ENCODE measurements at regions not wholly inside any gene's neighbourhood (a gene's known extent, or its start where the extent isn't known, plus 50 kb on each side); places are given as distances from the start of the nearest gene placed in this dataset.

- no peak for TF ChIP-seq CTCF (IDR thresholded peaks at IDR 0.05; ENCODE audit: low read depth, low read length)
- H3K4me3 ChIP-seq (ENCODE audit: low read depth, low read length), result no peak overlapping the region
Observed at GRCh38 chr3:87361271-87361670, 84.9 kb upstream of the POU1F1 start.

GRCh38 chr3:87359826-87360225, 83.4 kb upstream of the POU1F1 start:
- no peak for TF ChIP-seq CTCF (IDR thresholded peaks at IDR 0.05; ENCODE audit: low read depth, low read length)
- H3K4me3 ChIP-seq (ENCODE audit: low read depth, low read length), result no peak overlapping the region

- H3K4me3 ChIP-seq (ENCODE audit: low read depth, low read length), result no peak overlapping the region
- TF ChIP-seq CTCF (IDR thresholded peaks at IDR 0.05; ENCODE audit: low read depth, low read length), result no peak
Observed at GRCh38 chr3:87359025-87359424, 82.6 kb upstream of the POU1F1 start.

GRCh38 chr3:87358066-87358465, 81.7 kb upstream of the POU1F1 start:
- TF ChIP-seq CTCF (IDR thresholded peaks at IDR 0.05; ENCODE audit: low read depth, low read length), result no peak
- H3K4me3 ChIP-seq (ENCODE audit: low read depth, low read length), result no peak overlapping the region

GRCh38 chr3:87354398-87354797, 78.0 kb upstream of the POU1F1 start:
- no peak overlapping the region for H3K4me3 ChIP-seq (ENCODE audit: low read depth, low read length)
- TF ChIP-seq CTCF (IDR thresholded peaks at IDR 0.05; ENCODE audit: low read depth, low read length), result no peak

GRCh38 chr3:87351937-87352336, 75.6 kb upstream of the POU1F1 start:
- TF ChIP-seq CTCF (IDR thresholded peaks at IDR 0.05; ENCODE audit: low read depth, low read length), result no peak
- H3K4me3 ChIP-seq (ENCODE audit: low read depth, low read length), result no peak overlapping the region

GRCh38 chr3:87350367-87351199, 74.2 kb upstream of the POU1F1 start:
- H3K4me3 ChIP-seq (ENCODE audit: low read depth, low read length), result no peak overlapping the region
- peak; percentile 69 for TF ChIP-seq CTCF (IDR thresholded peaks at IDR 0.05; ENCODE audit: low read depth, low read length)
